A673 (cell line): ENCODE measurements at regions not wholly inside any gene's neighbourhood (a gene's known extent, or its start where the extent isn't known, plus 50 kb on each side); places are given as distances from the start of the nearest gene placed in this dataset.

Experiments
- CTCF ChIP-seq: fragments of 300-800, 200-600 bp; sonication (generic); conservative IDR thresholded peaks from 2 replicates; pipeline ENCODE4 v1.5.1; 2017; ENCODE audit warnings: low read depth, mild to moderate bottlenecking, antibody characterized with exemption, low read length, moderate library complexity, mixed read lengths
- EZH2 ChIP-seq: fragments of 200-600 bp; sonication (generic); IDR thresholded peaks from 2 replicates; pipeline ENCODE4 v1.6.1; 2017; ENCODE audit warnings: borderline replicate concordance, low read depth, mild to moderate bottlenecking, mixed read lengths, antibody characterized with exemption, low read length; ENCODE audit not compliant: poor library complexity, severe bottlenecking

- TF ChIP-seq CTCF (no peak), EZH2 (no peak)
Observed at GRCh38 chr2:223481486-223481885, 120.7 kb downstream of the SCG2 start.
